ENCODE measurements at regions not wholly inside any gene's neighbourhood (a gene's known extent, or its start where the extent isn't known, plus 50 kb on each side); places are given as distances from the start of the nearest gene placed in this dataset.

DNA sequence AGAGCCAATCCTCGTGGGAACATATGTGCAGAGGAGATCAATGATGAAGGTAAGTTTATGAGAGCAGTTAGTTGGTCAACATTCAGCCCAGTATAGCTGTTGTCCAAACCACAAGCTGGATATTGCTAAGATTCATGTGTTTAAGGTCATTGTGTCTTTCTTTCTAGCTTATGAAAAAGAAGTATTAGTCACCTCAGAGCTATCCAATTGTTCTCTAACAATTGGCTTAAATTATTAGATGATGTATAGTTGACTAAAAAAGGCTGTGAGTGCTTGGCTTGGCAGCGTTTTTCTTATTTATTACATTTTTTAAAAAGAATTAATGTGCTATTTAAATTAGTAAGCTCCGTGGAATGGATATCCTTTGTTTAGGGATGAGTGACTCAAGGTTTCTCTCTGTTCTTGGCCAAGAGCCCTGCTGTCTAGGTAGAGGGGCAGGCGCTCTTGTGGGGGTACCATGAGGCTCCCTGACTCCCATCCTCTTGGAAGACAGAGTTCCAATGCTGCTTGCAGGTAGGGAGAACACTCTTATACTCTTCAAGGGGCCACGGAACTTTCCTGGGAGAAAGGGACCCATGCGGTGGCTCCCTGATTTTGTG, 487.4 kb downstream of the IRX1 start:
- Histone ChIP-seq H3K9me3 (ENCODE audit: low read length) (no peaks in the 10 kb centered on the region), H3K27me3 (ENCODE audit: insufficient read depth, low read length, poor library complexity, severe bottlenecking) (no peaks in the 10 kb centered on the region), H3K4me1 (ENCODE audit: insufficient read depth, low read length) (no peaks in the 10 kb centered on the region), H3K27ac (ENCODE audit: low read depth, low read length) (no peak overlapping the region), H3K4me3 (ENCODE audit: low read length) (no peak overlapping the region), H3K36me3 (ENCODE audit: insufficient read depth, low read length) (no peaks in the 10 kb centered on the region)
- peaks cover 3 to 21% (median 14%) of the 10 kb centered on the region in 5 donors for H3K9me3 Mint-ChIP-seq
- no peak for DNase-seq
- no peaks in the 10 kb centered on the region for H3K4me1 Mint-ChIP-seq
- H3K27ac Mint-ChIP-seq: no peak overlapping the region
- H3K27me3 Mint-ChIP-seq: peaks cover 0 to 2% of the 10 kb centered on the region in 2 donors
- no peak overlapping the region for H3K4me3 Mint-ChIP-seq
- ChIA-PET CTCF (no interaction called here), POLR2A (no interaction called here)
- no peaks in the 10 kb centered on the region for H3K36me3 Mint-ChIP-seq

GRCh38 chr5:4083591-4084337, 488.1 kb downstream of the IRX1 start:
- peaks cover 3 to 21% (median 14%) of the 10 kb centered on the region in 5 donors for H3K9me3 Mint-ChIP-seq
- no peaks in the 10 kb centered on the region for H3K27me3 ChIP-seq (ENCODE audit: insufficient read depth, low read length, poor library complexity, severe bottlenecking)
- no peak overlapping the region for H3K27ac ChIP-seq (ENCODE audit: low read depth, low read length)
- no peak overlapping the region for H3K27ac Mint-ChIP-seq
- ChIA-PET CTCF (no interaction called here), POLR2A (no interaction called here)
- no peak overlapping the region for H3K4me3 Mint-ChIP-seq
- no peak overlapping the region for H3K4me3 ChIP-seq (ENCODE audit: low read length)
- H3K4me1 ChIP-seq (ENCODE audit: insufficient read depth, low read length): no peaks in the 10 kb centered on the region
- no peaks in the 10 kb centered on the region for H3K36me3 Mint-ChIP-seq
- H3K27me3 Mint-ChIP-seq: peaks cover 0 to 2% of the 10 kb centered on the region in 2 donors
- no peak for DNase-seq
- H3K36me3 ChIP-seq (ENCODE audit: insufficient read depth, low read length): no peaks in the 10 kb centered on the region
- no peaks in the 10 kb centered on the region for H3K9me3 ChIP-seq (ENCODE audit: low read length)
- H3K4me1 Mint-ChIP-seq: no peaks in the 10 kb centered on the region

- no peaks in the 10 kb centered on the region for H3K27me3 Mint-ChIP-seq
- Histone ChIP-seq H3K4me1 (ENCODE audit: insufficient read depth, low read length) (no peaks in the 10 kb centered on the region), H3K4me3 (ENCODE audit: low read length) (no peak overlapping the region), H3K9me3 (ENCODE audit: low read length) (no peaks in the 10 kb centered on the region), H3K36me3 (ENCODE audit: insufficient read depth, low read length) (no peaks in the 10 kb centered on the region), H3K27me3 (ENCODE audit: insufficient read depth, low read length, poor library complexity, severe bottlenecking) (no peaks in the 10 kb centered on the region), H3K27ac (ENCODE audit: low read depth, low read length) (no peak overlapping the region)
- H3K36me3 Mint-ChIP-seq: no peaks in the 10 kb centered on the region
- H3K9me3 Mint-ChIP-seq: peaks cover 0 to 19% (median 4%) of the 10 kb centered on the region in 5 donors
- no peak for DNase-seq
- no peak overlapping the region for H3K27ac Mint-ChIP-seq
- ChIA-PET CTCF (no interaction called here), POLR2A (no interaction called here)
- no peak overlapping the region for H3K4me3 Mint-ChIP-seq
- no peaks in the 10 kb centered on the region for H3K4me1 Mint-ChIP-seq
These were observed 490.4 kb downstream of the IRX1 start for GRCh38 chr5:4086081-4086480.

DNA sequence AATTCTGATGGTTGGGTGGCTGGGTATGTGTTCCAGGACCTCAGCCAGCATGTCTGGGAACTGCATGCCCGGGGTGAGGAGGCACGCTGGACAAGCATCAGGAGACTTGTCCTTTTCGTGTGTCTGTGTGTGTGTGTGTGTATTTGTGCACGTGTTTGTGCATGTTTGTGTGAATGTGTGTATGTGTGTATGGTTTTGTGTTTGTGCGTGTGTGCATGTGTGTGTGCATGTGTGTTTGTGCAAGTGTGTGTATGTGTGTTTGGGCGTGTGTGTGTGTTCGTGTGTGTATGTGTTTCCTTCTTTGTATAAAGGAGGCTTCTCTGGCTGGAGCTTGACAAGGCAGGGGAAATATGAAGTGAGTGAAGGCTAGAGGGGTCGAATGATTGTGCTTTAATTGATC, 491.5 kb downstream of the IRX1 start:
- H3K36me3 Mint-ChIP-seq: no peaks in the 10 kb centered on the region
- no peaks in the 10 kb centered on the region for H3K36me3 ChIP-seq (ENCODE audit: insufficient read depth, low read length)
- no peak overlapping the region for H3K27ac Mint-ChIP-seq
- no peaks in the 10 kb centered on the region for H3K9me3 ChIP-seq (ENCODE audit: low read length)
- H3K27ac ChIP-seq (ENCODE audit: low read depth, low read length): no peak overlapping the region
- H3K4me1 ChIP-seq (ENCODE audit: insufficient read depth, low read length): no peaks in the 10 kb centered on the region
- no peak for DNase-seq
- H3K27me3 ChIP-seq (ENCODE audit: insufficient read depth, low read length, poor library complexity, severe bottlenecking): no peaks in the 10 kb centered on the region
- no peaks in the 10 kb centered on the region for H3K27me3 Mint-ChIP-seq
- H3K9me3 Mint-ChIP-seq: peaks cover 0 to 19% (median 6%) of the 10 kb centered on the region in 5 donors
- ChIA-PET POLR2A (no interaction called here), CTCF (no interaction called here)
- no peak overlapping the region for H3K4me3 ChIP-seq (ENCODE audit: low read length)
- no peaks in the 10 kb centered on the region for H3K4me1 Mint-ChIP-seq
- H3K4me3 Mint-ChIP-seq: no peak overlapping the region

DNA sequence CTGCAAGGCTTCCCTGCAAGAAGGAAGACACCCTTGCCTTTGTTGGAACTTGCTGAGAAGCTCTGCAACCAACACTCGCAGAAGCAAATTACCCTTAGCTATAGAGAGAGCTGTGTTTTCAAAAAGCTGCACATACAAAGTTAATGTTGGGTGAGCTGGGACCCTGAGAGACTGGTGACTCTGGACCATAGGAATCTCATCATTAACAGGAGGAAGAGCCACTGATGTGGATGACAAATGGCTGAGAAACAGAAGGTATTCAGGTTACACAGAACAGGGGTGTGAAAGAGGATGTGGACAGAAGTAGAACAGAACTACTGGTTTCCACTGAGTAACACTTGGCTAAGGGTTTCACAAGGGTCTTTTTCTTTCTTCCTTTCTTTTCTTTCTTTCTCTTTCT, 493.5 kb downstream of the IRX1 start:
- ChIA-PET CTCF (no interaction called here), POLR2A (no interaction called here)
- DNase-seq: no peak
- no peak overlapping the region for H3K27ac Mint-ChIP-seq
- peak overlapping the region in 1 of 7 donors; percentile 48 for H3K4me3 Mint-ChIP-seq
- no peak overlapping the region for H3K4me3 ChIP-seq (ENCODE audit: low read length)
- H3K4me1 Mint-ChIP-seq: no peaks in the 10 kb centered on the region
- no peaks in the 10 kb centered on the region for H3K27me3 ChIP-seq (ENCODE audit: insufficient read depth, low read length, poor library complexity, severe bottlenecking)
- no peak overlapping the region for H3K27ac ChIP-seq (ENCODE audit: low read depth, low read length)
- H3K4me1 ChIP-seq (ENCODE audit: insufficient read depth, low read length): no peaks in the 10 kb centered on the region
- no peaks in the 10 kb centered on the region for H3K36me3 ChIP-seq (ENCODE audit: insufficient read depth, low read length)
- H3K9me3 Mint-ChIP-seq: peaks cover 4 to 23% (median 8%) of the 10 kb centered on the region in 5 donors
- H3K36me3 Mint-ChIP-seq: no peaks in the 10 kb centered on the region
- no peaks in the 10 kb centered on the region for H3K27me3 Mint-ChIP-seq
- H3K9me3 ChIP-seq (ENCODE audit: low read length): no peaks in the 10 kb centered on the region

- ChIA-PET POLR2A (no interaction called here), CTCF (no interaction called here)
- Mint-ChIP-seq H3K36me3 (no peaks in the 10 kb centered on the region), H3K27ac (no peak overlapping the region), H3K27me3 (no peaks in the 10 kb centered on the region), H3K4me1 (no peaks in the 10 kb centered on the region), H3K9me3 (peaks cover 6 to 21% (median 11%) of the 10 kb centered on the region in 5 donors), H3K4me3 (no peak overlapping the region)
- Histone ChIP-seq H3K4me3 (ENCODE audit: low read length) (no peak overlapping the region), H3K9me3 (ENCODE audit: low read length) (no peaks in the 10 kb centered on the region), H3K27me3 (ENCODE audit: insufficient read depth, low read length, poor library complexity, severe bottlenecking) (no peaks in the 10 kb centered on the region), H3K36me3 (ENCODE audit: insufficient read depth, low read length) (no peaks in the 10 kb centered on the region), H3K4me1 (ENCODE audit: insufficient read depth, low read length) (no peaks in the 10 kb centered on the region), H3K27ac (ENCODE audit: low read depth, low read length) (no peak overlapping the region)
- no peak for DNase-seq
These were observed 497.6 kb downstream of the IRX1 start for GRCh38 chr5:4093236-4093635.

- no peaks in the 10 kb centered on the region for H3K36me3 ChIP-seq (ENCODE audit: insufficient read depth, low read length)
- no peak overlapping the region for H3K4me3 Mint-ChIP-seq
- H3K4me1 ChIP-seq (ENCODE audit: insufficient read depth, low read length): no peaks in the 10 kb centered on the region
- H3K27me3 Mint-ChIP-seq: no peaks in the 10 kb centered on the region
- H3K27ac ChIP-seq (ENCODE audit: low read depth, low read length): no peak overlapping the region
- H3K9me3 Mint-ChIP-seq: peaks cover 6 to 21% (median 13%) of the 10 kb centered on the region in 5 donors
- H3K27ac Mint-ChIP-seq: no peak overlapping the region
- no peak for DNase-seq
- H3K27me3 ChIP-seq (ENCODE audit: insufficient read depth, low read length, poor library complexity, severe bottlenecking): no peaks in the 10 kb centered on the region
- no peak overlapping the region for H3K4me3 ChIP-seq (ENCODE audit: low read length)
- no peaks in the 10 kb centered on the region for H3K36me3 Mint-ChIP-seq
- ChIA-PET CTCF (no interaction called here), POLR2A (no interaction called here)
- no peaks in the 10 kb centered on the region for H3K9me3 ChIP-seq (ENCODE audit: low read length)
- H3K4me1 Mint-ChIP-seq: no peaks in the 10 kb centered on the region
These were observed 498.3 kb downstream of the IRX1 start for GRCh38 chr5:4093970-4094369.

- H3K9me3 Mint-ChIP-seq: peaks cover 6 to 15% (median 13%) of the 10 kb centered on the region in 5 donors
- no peaks in the 10 kb centered on the region for H3K4me1 Mint-ChIP-seq
- no peak overlapping the region for H3K4me3 Mint-ChIP-seq
- no peak overlapping the region for H3K4me3 ChIP-seq (ENCODE audit: low read length)
- H3K4me1 ChIP-seq (ENCODE audit: insufficient read depth, low read length): no peaks in the 10 kb centered on the region
- no peak overlapping the region for H3K27ac ChIP-seq (ENCODE audit: low read depth, low read length)
- no peaks in the 10 kb centered on the region for H3K36me3 Mint-ChIP-seq
- H3K36me3 ChIP-seq (ENCODE audit: insufficient read depth, low read length): no peaks in the 10 kb centered on the region
- no peak overlapping the region for H3K27ac Mint-ChIP-seq
- CTCF ChIA-PET: no interaction called here
- no peaks in the 10 kb centered on the region for H3K27me3 Mint-ChIP-seq
- DNase-seq: no peak
- H3K9me3 ChIP-seq (ENCODE audit: low read length): no peaks in the 10 kb centered on the region
- POLR2A ChIA-PET: no interaction called here
- no peaks in the 10 kb centered on the region for H3K27me3 ChIP-seq (ENCODE audit: insufficient read depth, low read length, poor library complexity, severe bottlenecking)
These were observed 500.4 kb downstream of the IRX1 start for GRCh38 chr5:4095918-4096630.

Data from CD8-positive, alpha-beta memory T cell (primary cell).